ENCODE measurements at regions not wholly inside any gene's neighbourhood (a gene's known extent, or its start where the extent isn't known, plus 50 kb on each side); places are given as distances from the start of the nearest gene placed in this dataset.

DNA sequence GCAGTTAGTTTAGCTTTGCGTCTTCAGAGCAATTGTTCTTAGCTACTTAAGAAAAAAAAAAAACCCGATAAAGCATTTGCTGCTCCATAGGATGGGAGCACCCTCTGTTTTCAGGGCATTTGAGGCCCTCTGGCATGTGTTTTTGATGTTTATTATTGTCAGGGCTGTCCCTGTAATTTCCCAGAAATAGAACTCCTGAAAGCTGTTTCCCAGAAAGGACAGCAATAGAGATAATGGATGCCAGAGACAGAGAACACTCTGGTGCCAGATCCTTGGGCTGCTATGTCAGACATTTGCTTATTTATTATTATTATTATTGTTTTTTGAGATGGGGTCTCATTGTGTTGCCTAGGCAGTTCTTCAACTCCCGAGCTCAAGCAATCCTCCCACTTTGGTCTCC lies 201.3 kb downstream of the ALG10 start:
- TF ChIP-seq, protein P1, sequence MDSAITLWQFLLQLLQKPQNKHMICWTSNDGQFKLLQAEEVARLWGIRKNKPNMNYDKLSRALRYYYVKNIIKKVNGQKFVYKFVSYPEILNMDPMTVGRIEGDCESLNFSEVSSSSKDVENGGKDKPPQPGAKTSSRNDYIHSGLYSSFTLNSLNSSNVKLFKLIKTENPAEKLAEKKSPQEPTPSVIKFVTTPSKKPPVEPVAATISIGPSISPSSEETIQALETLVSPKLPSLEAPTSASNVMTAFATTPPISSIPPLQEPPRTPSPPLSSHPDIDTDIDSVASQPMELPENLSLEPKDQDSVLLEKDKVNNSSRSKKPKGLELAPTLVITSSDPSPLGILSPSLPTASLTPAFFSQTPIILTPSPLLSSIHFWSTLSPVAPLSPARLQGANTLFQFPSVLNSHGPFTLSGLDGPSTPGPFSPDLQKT (IDR thresholded peaks at IDR 0.05; ENCODE audit: borderline replicate concordance, low read depth, low read length) = no peak
- TF ChIP-seq, protein P2, sequence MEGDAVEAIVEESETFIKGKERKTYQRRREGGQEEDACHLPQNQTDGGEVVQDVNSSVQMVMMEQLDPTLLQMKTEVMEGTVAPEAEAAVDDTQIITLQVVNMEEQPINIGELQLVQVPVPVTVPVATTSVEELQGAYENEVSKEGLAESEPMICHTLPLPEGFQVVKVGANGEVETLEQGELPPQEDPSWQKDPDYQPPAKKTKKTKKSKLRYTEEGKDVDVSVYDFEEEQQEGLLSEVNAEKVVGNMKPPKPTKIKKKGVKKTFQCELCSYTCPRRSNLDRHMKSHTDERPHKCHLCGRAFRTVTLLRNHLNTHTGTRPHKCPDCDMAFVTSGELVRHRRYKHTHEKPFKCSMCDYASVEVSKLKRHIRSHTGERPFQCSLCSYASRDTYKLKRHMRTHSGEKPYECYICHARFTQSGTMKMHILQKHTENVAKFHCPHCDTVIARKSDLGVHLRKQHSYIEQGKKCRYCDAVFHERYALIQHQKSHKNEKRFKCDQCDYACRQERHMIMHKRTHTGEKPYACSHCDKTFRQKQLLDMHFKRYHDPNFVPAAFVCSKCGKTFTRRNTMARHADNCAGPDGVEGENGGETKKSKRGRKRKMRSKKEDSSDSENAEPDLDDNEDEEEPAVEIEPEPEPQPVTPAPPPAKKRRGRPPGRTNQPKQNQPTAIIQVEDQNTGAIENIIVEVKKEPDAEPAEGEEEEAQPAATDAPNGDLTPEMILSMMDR (tag by site-specific recombination; IDR thresholded peaks at IDR 0.05) = no peak
- TF ChIP-seq ZBTB8A (tag by site-specific recombination; IDR thresholded peaks at IDR 0.05) = no peak
- TF ChIP-seq, protein P3, sequence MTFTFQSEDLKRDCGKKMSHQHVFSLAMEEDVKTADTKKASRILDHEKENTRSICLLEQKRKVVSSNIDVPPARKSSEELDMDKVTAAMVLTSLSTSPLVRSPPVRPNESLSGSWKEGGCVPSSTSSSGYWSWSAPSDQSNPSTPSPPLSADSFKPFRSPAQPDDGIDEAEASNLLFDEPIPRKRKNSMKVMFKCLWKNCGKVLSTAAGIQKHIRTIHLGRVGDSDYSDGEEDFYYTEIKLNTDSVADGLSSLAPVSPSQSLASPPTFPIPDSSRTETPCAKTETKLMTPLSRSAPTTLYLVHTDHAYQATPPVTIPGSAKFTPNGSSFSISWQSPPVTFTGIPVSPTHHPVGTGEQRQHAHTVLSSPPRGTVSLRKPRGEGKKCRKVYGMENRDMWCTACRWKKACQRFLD (tag by site-specific recombination; IDR thresholded peaks at IDR 0.05) = no peak
- TF ChIP-seq ZNF658 (tag by site-specific recombination; IDR thresholded peaks at IDR 0.05) = no peak
